T-helper 9 cell (primary cell): ENCODE measurements at regions not wholly inside any gene's neighbourhood (a gene's known extent, or its start where the extent isn't known, plus 50 kb on each side); places are given as distances from the start of the nearest gene placed in this dataset.

ENCODE experiments used
- DNase-seq: peaks from one replicate; pipeline ENCODE4 v3.0.0-alpha.2; 2020

DNA sequence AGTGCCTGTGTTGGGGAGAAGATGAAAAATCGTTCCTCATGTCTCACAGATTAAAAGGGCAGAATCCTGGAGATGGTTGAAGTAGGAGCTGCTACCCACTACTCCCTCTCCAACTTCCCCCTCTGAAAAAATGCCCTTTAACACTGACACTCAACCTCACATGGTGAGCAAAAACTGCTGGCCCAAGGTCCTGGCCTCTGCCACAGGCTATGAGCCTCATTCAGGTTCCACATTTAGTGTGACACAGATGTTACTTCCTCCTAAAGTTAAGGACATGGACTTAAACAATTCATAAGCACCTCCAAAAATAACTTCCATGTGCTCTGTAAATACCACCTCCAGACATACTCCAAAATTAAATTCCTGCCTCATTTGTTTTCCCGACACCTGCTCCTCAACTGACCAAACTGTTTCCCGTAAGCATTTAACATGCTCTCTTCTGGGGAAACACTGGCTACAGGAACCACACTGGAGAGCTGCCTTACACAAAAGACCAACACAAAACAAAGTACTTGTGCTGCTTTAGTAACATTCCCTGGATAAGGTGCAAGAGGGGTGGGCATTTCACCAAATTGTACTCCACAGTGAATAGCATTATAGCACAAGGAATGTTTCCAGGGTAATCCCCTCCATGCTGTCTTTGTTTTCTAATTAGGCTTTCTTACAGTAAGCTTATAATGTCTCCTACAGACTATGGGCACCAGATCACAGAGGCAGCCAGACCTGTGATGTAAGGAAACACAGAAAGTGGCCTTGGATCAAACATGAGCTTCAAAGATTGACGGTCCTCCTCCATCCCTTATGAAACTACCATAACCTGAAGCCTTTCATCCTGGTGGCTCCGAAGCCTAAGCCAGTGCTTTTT is 57.0 kb downstream of the PHLDA1 start:
- DNase-seq: no peak

DNA sequence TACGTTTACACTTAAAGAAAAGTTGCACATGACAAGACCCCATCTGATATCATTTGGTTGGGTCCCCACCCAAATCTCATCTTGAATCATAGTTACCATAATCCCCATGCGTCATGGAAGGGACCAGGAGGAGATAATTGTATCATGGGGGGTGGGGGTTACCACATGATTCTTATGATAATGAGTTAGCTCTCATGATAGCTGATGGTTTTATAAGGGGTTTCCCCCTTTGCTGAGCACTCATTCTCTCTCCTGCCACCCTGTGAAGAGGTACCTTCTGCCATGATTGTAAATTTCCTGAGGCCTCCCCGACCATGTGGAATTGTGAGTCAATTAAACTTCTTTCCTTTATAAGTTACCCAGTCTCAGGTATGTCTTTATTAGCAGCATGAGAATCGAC is 60.3 kb downstream of the PHLDA1 start:
- no peak for DNase-seq

DNA sequence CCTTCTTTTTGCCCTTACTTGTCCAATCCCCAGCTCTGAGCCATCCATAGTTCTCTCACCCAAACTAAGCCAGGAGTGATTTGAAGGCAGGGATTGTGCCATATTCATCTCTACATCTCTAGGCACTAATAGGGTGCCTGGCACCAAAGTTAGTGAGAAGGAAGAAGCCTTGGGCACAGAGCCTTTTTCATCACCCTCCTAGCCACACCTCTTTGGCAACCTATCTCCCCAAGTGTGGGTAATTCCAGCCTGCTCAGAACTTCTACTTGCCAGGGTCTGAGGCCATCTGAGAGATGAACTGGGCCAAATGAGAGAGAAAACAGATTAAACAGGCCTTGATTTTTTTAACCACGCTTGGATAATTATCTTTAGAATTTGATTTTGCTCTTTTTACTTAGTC is 61.3 kb downstream of the PHLDA1 start:
- DNase-seq: no peak

DNA sequence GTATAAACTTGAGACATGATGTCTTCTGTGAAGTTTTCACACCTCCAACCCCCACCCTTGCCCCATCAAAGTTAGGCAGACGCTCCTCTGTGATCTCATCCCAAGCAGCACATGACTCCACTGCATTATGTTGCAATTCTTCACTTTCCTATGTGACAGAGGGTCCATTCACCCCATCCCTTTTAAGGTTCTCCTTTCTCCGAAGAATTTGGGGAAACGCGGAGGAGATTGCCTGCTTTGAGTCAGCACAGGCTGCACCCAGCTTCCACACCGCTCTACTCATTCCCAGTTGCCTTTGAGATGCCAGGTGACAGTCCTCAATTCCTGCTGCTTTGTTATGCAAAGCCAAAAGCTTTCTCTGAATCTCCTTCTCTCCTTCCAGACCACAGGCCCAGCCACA is 61.8 kb downstream of the PHLDA1 start:
- no peak for DNase-seq

DNA sequence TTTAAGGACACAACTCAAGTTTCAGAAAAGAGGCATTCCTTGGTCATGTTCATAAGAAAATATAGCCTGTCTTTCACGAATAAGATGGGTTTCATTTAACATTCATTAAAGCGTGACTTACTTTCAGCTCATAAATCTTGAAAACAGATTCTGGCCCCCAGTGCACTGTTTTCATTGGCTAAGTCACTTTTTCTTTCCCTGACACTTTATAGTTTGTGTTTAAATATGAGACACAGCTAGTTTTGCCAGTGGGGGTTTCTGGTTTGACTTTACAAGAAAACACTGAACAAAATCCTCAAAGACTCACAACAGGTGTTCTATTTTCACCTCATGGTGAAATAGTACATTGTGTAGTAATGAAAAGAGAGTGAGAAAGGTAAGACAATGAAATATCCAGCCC is 65.9 kb downstream of the PHLDA1 start:
- DNase-seq: no peak

DNA sequence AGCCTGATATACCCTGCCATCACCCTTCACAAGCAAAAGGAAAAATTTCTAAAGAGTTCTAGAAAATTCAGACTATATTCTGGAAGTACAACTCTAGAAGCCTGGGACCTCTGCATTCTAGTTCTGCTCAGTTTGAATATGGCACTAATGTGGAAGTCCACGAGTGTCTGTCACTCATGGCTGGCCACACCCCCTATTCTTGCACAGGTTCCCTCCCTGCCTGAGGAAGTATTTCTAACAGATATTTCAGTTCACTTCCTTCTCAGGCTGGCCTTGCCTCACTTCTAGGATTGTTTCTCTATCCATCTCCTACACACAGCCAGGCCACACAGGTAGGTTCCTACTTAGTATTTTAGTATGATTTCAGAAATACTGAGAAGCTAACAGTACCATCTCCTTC is 67.4 kb downstream of the PHLDA1 start:
- DNase-seq: no peak

DNA sequence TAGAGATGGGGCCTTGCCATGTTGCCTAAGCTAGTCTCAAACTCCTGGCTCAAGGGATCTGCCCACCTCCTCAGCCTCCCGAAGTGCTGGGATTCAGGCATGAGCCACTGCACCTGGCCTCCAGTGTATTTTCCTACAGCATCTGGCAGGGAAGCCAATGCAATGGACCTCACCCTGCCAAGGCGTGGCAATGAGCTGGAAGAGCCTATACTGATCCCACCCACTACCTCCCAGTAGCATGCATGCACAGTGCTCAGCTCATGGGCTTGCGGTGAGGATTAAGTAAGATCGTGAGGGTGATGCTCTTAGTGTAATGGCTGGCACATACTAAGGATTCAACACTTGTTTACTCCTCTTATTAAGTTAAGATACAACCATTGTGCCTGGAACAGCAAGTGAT is 69.7 kb downstream of the PHLDA1 start:
- no peak for DNase-seq

DNA sequence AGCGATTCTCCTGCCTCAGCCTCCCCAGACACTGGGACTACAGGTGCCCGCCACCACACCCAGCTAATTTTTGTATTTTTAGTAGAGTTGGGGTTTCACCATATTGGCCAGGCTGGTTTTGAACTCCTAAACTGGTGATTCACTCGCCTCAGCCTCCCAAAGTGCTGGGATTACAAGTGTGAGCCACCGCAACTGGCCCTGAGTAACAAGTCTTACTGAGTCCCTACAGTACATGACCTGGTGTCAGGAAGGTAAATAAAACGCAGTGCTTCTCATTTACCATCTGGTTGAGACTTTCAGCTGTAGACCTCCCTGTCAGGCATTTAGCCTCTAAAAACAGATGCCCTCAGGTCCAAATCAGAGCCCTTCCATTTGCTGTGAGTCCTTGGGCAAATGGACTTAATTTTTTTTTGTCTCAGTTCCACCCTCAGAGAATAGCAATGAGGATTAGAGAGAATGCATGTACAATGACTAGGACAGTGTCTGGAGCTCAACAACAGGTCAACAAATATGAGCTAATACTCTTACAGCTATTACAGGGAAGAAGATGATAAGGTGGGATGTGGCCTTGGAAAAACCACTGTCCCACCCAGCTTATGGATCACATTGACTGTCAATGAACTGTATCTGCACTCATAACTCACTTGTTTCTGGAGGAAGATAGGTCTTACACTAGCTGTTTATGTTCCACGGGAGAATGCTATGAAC is 70.5 kb downstream of the PHLDA1 start:
- DNase-seq: no peak

DNA sequence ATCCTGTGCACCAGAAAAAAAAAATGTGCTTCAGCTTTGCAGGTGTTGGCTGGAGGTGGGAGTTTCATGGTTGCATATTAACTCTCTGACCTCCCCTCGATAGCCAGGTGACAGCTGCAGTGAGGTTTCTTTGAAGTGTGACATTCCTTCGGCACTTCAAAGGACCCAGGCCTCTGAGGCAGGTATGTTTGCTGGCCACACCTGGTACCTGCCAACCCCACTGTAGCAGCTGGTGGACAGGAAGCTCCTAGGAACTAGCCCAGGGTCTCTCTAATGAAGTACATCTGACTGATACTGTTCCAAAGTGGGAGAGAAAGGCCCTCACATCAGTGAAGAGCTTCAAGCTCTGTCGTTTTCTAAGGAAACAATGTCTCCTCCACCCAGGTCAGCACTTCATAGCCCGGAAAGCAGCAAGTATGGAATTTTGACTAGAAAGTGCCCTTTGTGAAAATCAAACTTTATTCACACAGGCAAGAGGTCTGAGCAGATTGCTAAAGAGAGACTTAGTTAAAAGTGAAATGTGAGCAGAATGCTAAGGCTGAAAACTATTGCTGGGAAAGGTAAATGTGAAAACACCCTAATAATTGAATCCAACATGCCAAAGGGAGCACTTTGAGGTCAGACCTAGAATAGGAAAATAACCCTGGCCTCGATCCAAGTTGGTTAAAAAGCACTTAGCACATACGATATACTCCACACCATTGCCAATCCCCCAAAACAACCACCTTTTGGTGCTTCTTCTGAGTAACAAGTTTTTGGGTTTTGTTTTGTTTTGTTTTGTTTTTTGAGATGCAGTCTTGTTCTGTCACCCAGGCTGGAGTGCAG is 71.3 kb downstream of the PHLDA1 start:
- DNase-seq: no peak

DNA sequence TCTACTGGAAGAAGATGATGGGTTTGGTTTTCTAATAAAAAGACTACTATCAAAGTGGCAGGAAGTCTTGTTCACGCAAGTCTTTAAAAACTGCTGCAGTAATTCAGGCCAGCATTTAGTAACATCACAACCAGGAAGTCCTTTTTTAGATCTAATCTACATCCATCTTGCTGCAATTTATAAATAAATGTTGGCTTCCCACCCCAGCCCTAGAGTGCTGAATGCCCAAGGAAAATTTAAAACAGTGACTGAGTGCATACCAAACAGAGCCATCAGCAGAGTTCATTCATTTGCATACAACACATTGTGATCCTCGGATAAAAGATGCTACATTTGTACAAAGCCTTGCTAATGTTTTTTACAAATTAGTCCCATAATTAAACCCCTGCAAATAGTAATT is 72.1 kb downstream of the PHLDA1 start:
- DNase-seq: no peak

DNA sequence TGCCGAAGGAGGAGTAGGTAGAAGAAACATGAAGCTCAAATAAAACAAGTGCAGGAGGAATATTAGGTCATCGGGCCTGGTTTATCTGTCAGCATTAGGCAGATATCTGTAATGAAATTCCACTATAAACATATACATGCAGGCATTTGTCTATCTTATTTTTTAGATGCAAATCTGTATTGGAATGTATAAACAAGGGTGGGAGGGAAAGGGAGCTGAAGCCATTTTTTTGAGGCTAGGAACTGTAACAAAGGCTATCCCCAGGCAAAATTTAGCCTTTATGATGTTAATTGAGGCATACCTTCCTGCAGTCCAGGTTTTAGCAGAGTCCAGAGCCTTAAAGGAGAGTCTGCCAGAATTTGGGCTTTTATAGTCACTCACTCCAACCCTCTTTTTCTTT is 72.5 kb downstream of the PHLDA1 start:
- DNase-seq: no peak

DNA sequence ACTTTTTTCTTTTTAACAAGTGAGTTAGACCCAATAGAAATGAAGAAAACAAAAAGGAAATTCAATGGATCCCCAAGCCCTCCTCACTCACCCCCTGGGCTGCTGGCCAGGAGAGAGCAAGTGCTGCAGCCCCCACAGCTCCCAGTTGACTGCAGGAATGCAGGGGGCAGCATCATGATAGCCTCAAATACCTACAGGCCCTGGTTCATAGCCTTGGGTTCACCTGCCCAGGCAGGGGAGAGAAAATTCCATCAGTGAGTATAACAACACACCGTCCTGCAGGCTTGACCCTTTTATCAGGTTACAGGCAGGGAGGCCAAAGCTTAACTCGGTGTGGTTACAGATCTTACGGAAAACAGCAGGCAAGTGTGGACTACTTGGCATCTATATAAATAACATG is 76.3 kb downstream of the PHLDA1 start:
- no peak for DNase-seq

DNA sequence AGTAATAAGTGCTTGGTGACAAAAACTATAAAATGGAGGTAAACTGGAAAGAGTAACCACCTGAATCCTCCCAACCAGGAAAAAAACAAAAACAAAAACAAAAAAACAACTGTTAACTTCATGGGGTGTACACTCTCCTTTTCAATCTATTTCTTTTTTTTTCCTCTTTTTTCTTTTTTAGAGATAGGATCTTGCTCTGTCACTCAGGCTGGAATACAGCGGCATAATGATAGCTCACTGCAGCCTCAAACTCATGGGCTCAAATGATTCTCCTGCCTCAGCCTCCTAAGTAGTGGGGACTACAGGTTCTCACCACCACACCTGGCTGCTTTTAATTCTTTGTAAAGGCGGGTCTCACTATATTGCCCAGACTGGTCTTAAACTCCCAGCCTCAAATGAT is 76.8 kb downstream of the PHLDA1 start:
- DNase-seq: no peak

DNA sequence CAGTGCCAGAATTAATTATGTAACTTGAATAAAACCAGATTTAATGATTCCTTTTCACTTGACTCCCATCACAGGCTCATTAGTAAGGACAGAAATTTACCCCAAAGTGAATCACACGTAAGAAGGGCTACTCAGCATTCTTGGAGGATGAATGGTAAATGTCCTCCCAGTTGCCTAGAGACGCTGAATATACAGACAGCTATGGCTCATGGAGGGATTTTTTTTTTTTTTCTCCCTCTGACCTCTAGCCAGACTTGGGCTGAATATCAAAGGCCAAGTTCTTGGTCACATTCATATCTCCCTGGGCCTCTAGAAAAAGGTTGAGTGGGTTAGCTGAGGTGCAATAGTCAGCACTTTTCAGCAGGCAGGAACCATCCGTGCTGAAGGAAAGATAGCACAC is 77.5 kb downstream of the PHLDA1 start:
- no peak for DNase-seq

DNA sequence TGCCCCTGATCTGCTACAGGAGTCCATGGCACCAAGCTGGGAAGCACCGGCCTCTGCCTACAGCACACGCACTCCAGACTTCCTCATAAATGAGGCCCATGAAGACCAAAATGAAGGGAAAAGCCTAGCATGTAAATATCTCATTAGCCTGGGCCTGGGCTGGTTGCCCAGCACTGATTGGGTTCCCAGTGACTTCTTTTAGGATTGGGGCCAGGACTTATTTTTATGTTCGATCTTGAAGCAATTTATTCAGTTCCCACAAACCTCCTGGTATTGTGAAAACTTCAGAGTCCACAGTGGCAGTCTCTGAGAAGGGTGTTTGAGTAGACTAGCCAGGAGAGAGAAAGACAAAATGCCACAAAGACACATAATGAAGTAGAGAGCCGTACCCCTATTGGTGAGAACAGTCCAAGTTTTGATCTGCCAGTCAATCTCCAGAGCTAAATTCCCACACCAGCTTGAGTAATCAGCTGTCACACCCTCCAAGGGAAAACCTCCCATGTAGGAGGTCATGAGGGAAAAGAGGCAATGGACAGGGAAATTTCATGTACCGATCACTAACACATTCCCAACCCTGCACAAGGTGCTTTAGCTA is 78.2 kb downstream of the PHLDA1 start:
- DNase-seq: no peak

DNA sequence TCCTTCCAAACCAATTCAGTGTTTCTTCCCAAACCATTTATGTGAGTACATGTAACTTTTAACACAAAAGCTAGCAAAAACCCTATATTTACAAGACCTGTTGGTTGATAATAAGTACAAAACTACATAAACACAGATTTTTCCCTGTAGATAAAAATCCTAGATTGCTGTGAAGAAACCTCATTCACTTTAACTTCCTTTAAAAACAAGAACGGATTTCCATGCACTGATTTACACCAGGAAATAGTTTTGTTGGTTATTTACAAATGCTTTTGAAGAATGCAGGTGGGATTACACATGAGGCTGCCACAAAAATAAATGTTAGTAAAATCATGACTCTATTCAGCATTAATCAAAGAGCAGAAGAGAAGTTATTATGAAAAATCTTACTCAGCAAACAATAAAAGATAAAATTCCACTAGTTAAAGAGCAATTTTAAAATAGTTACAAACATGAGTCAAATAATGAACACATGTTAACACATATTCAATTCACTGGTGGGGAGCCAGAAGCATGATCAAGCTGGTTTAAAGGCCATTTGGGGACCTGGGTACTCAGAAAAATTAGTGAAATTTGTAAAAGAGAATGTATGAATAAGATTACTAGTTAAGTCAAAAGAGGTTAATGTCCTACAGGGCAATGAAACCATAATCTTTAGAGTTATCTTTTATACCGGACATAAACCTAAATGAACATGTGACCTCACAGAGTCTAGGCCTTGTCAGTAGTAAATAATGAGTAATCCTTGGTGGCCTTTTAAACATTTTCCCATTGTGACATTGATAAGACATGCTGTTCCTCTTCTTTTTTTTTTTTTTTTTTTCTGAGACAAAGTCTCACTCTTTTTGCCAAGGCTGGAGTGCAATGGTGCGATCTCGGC is 79.9 kb downstream of the PHLDA1 start:
- no peak for DNase-seq

DNA sequence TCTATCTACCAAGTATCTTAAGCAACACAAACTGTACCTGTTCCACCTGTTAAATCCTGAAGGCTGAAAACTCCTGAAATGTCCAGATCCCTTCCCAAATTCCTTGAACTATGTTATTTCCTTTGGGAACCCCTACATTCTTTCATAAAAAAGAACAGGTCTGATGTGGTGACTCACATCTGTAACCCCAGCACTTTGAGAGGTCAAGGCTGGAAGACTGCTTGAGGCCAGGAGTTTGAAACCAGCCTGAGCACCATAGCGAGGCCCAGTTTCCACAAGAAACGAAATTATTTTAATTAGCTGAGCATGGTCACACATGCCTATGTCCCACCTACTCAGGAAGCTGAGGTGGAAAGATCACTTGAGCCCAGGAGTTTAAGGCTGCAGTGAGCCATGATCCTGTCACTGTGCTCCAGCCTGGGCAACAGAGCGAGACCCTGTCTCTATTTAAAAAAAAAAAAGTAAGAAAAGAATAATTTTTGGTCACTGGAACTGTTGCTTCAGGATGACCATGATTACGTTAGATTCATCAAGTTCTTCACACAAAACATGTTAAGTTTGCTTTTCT is 84.3 kb downstream of the PHLDA1 start:
- DNase-seq: no peak

DNA sequence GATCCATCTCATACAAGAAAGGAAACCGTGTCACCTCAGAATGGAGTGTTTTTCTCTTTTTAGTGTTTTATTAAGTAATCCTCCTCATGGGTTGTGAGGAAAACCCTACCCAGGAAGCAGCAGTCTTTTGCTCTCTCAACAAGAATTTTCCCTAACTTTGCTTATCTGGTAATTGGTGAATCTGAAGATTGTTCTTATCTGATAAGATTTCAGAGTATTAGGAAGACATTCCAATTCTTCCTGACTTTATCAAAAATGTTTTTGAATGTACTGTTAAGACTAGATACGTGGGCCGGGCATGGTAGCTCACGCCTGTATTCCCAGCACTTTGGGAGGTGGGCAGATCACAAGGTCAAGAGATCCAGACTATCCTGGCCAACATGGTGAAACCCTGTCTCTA is 86.0 kb downstream of the PHLDA1 start:
- DNase-seq: no peak

DNA sequence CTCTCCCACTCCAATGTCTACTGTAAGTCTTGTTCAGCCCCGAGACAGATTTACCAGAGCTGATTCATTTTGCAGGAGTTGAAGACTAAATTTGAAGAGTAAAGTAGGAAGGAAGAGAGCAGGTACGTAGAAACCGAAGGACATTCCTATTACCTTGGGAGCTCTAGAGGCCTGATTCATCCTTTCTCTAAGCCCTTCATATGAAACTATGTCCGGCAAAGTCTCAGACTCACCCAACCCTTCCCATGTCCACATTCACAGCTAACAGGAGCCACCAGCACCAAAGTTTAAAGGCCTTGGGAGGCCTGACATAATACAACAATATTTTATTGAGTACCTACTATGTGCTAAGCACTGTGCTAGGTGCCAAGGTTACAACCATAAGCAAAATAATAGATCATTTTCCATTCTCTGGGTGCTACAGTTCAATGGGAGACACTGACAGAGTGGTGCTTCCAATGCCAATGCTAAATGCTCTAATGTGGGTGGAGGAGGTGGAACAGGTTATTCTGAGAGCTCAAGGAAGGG is 86.6 kb downstream of the PHLDA1 start:
- DNase-seq: no peak

DNA sequence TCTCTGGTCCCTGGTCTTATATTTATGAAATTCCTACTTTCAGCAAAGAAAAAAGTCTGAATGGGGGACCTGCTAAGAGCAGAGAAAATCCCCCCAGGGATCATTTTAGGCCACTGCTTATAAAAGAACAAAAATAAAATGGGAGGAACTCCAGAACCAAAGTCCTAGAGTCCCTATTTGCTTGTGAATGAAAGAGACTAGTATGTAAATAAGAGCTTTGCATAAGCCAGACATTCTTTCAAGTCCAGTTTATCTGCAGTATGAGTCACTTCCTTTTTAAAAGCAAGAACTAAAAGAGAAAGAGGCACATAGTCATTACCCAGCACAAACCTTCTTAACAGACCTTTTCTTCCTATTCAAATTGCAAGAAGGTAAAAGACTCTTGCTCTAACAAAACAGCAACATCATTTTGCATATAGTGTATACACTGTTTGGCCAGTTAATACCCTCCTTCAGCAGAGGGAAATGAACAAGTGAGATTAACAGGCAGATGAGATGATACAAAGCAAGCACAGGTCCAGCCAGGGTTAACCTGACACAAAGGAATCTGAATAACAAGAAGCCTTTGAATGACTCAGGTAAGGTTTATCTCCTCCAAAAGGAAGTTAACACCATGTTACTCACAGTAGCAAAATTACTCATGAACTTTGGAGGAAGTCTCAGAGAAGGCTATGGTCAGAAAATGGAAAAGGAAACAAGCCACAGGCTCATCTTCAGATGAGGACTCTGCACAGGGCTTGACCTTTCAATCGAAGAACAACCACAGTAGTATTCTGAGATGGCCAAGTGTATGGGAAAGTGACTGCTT is 87.3 kb downstream of the PHLDA1 start:
- DNase-seq: no peak

DNA sequence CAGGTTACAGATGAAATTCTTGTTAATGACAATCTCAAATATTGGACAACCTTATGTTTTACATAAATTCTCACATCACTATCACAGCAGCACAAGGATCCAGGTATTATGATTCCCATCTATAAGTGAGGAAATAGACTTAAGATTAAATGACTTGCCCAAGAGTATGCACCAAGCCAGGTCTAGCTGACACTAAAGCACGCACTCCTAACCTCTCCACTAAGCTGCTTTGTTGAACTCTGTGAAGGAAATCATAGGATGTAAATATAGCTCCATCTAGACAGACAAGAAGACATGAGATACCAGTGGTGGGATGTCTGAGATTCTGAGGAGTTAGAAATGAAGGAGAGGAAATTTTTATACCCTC is 87.9 kb downstream of the PHLDA1 start:
- DNase-seq: no peak
